GM12878 (cell line): ENCODE measurements at regions not wholly inside any gene's neighbourhood (a gene's known extent, or its start where the extent isn't known, plus 50 kb on each side); places are given as distances from the start of the nearest gene placed in this dataset.

ENCODE experiments used
- EP300 ChIP-seq, 2 experiments: fragments of 150-350 bp in 1 of 2; IDR thresholded peaks; 2 replicates each; pipeline ENCODE4 v1.6.1; 2011 to 2012; ENCODE audit warnings: low read depth in 2 of 2, low read length in 2 of 2, borderline replicate concordance in 1 of 2, improper control_type of control experiment in 1 of 2, inconsistent platforms in 1 of 2; ENCODE audit not compliant: control insufficient read depth in 1 of 2
- NRF1 ChIP-seq: conservative IDR thresholded peaks from 2 replicates; pipeline ENCODE4 v1.6.1; 2011; ENCODE audit warnings: mild to moderate bottlenecking, low read depth, low read length, improper control_type of control experiment
- SIN3A ChIP-seq: IDR thresholded peaks from 2 replicates; pipeline ENCODE4 v1.6.1; 2012; ENCODE audit warnings: low read depth, low read length, improper control_type of control experiment
- TF ChIP-seq, protein P1 (sequence below): IDR thresholded peaks from 2 replicates; pipeline ENCODE4 v1.6.1; 2011; ENCODE audit warnings: borderline replicate concordance, low read depth, mild to moderate bottlenecking, moderate library complexity, mixed read lengths, low read length; ENCODE audit not compliant: insufficient read depth; ENCODE audit errors: extremely low read length
- TF ChIP-seq, protein P2 (sequence below), 3 experiments: IDR thresholded peaks in 2 of 3; conservative IDR thresholded peaks in 1 of 3; 2 replicates each; pipeline ENCODE4 v1.5.1; 2011; ENCODE audit warnings: low read depth in 3 of 3, low read length in 3 of 3, mild to moderate bottlenecking in 3 of 3, control low read depth in 2 of 3, moderate library complexity in 2 of 3, inconsistent platforms in 1 of 3, mixed read lengths in 1 of 3; ENCODE audit not compliant: control insufficient read depth in 2 of 3, insufficient read depth in 1 of 3; ENCODE audit errors: extremely low read depth in 1 of 3

DNA sequence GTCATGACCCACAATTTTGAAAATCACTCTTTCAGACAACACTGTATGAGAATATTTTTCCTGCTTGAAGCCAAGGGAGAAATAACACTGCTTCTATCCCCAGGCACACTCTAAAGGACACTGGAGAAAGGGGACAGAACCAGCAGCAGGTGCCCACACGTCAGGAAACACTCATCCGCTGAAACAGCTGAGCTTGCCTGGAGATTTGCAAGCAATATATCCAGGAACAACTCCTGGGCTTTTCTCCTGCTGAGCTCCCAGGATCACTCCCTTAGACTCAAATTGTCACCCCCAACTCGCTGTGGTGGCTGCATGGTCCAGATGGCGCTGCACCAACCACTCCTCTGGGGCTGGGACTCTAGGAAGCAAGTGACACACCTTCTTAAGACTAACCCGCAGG, 186.7 kb downstream of the ARL4C start:
- TF ChIP-seq, protein P1, sequence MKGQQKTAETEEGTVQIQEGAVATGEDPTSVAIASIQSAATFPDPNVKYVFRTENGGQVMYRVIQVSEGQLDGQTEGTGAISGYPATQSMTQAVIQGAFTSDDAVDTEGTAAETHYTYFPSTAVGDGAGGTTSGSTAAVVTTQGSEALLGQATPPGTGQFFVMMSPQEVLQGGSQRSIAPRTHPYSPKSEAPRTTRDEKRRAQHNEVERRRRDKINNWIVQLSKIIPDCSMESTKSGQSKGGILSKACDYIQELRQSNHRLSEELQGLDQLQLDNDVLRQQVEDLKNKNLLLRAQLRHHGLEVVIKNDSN: no peak
- no peak for TF ChIP-seq SIN3A
- TF ChIP-seq NRF1: no peak
- TF ChIP-seq, protein P2, sequence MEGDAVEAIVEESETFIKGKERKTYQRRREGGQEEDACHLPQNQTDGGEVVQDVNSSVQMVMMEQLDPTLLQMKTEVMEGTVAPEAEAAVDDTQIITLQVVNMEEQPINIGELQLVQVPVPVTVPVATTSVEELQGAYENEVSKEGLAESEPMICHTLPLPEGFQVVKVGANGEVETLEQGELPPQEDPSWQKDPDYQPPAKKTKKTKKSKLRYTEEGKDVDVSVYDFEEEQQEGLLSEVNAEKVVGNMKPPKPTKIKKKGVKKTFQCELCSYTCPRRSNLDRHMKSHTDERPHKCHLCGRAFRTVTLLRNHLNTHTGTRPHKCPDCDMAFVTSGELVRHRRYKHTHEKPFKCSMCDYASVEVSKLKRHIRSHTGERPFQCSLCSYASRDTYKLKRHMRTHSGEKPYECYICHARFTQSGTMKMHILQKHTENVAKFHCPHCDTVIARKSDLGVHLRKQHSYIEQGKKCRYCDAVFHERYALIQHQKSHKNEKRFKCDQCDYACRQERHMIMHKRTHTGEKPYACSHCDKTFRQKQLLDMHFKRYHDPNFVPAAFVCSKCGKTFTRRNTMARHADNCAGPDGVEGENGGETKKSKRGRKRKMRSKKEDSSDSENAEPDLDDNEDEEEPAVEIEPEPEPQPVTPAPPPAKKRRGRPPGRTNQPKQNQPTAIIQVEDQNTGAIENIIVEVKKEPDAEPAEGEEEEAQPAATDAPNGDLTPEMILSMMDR (IDR thresholded peaks at IDR 0.05 in 2 of 3, conservative IDR thresholded peaks at IDR 0.05 in 1 of 3; ENCODE audit: control insufficient read depth in 2 of 3, extremely low read depth in 1 of 3, insufficient read depth in 1 of 3, low read depth in 3 of 3, low read length in 3 of 3): no peak
- no peak for TF ChIP-seq EP300 (IDR thresholded peaks at IDR 0.05; ENCODE audit: borderline replicate concordance in 1 of 2, control insufficient read depth in 1 of 2, low read depth in 2 of 2, low read length in 2 of 2)
